IPS-18a (cell line): ENCODE measurements at regions not wholly inside any gene's neighbourhood (a gene's known extent, or its start where the extent isn't known, plus 50 kb on each side); places are given as distances from the start of the nearest gene placed in this dataset.
A peak's percentile ranks its signal among the peaks of the same experiment; 100 is the strongest.

Source experiments
- H3K27ac ChIP-seq: one replicate; pipeline ENCODE4 v1.5.1; 2013; ENCODE audit warnings: low read length
- H3K27me3 ChIP-seq: one replicate; pipeline ENCODE4 v1.6.1; 2013; ENCODE audit warnings: mild to moderate bottlenecking, low read length; ENCODE audit not compliant: control insufficient read depth, insufficient read depth
- H3K36me3 ChIP-seq: one replicate; pipeline ENCODE4 v1.6.1; 2013; ENCODE audit warnings: low read depth, low read length; ENCODE audit not compliant: control insufficient read depth
- H3K4me1 ChIP-seq: one replicate; pipeline ENCODE4 v1.6.1; 2013; ENCODE audit warnings: low read depth, low read length; ENCODE audit not compliant: control insufficient read depth
- H3K4me3 ChIP-seq: one replicate; pipeline ENCODE4 v1.5.1; 2013; ENCODE audit warnings: low read length
- H3K9ac ChIP-seq: one replicate; pipeline ENCODE4 v1.6.1; 2013; ENCODE audit warnings: mild to moderate bottlenecking, low read length, moderate library complexity
- H3K9me3 ChIP-seq: one replicate; pipeline ENCODE4 v1.6.1; 2013; ENCODE audit warnings: low read depth, low read length; ENCODE audit not compliant: control insufficient read depth

GRCh38 chr2:7419814-7420311, 502.7 kb downstream of the RNF144A start:
- no peaks in the 10 kb centered on the region for H3K9me3 ChIP-seq
- H3K4me3 ChIP-seq: no peak overlapping the region
- no peaks in the 10 kb centered on the region for H3K27me3 ChIP-seq
- no peak overlapping the region for H3K9ac ChIP-seq
- no peaks in the 10 kb centered on the region for H3K36me3 ChIP-seq
- H3K4me1 ChIP-seq: no peaks in the 10 kb centered on the region
- no peak overlapping the region for H3K27ac ChIP-seq

GRCh38 chr2:7420530-7420929, 503.3 kb downstream of the RNF144A start:
- Histone ChIP-seq H3K4me3 (no peak overlapping the region), H3K27me3 (no peaks in the 10 kb centered on the region), H3K27ac (no peak overlapping the region), H3K36me3 (no peaks in the 10 kb centered on the region), H3K9ac (no peak overlapping the region), H3K4me1 (no peaks in the 10 kb centered on the region), H3K9me3 (no peaks in the 10 kb centered on the region)

- no peaks in the 10 kb centered on the region for H3K9me3 ChIP-seq
- no peak overlapping the region for H3K9ac ChIP-seq
- no peak overlapping the region for H3K4me3 ChIP-seq
- H3K4me1 ChIP-seq: peaks cover 9% of the 10 kb centered on the region
- H3K27ac ChIP-seq: no peak overlapping the region
- no peaks in the 10 kb centered on the region for H3K36me3 ChIP-seq
- H3K27me3 ChIP-seq: no peaks in the 10 kb centered on the region
Measured at GRCh38 chr2:7424481-7424880, 507.3 kb downstream of the RNF144A start.

DNA sequence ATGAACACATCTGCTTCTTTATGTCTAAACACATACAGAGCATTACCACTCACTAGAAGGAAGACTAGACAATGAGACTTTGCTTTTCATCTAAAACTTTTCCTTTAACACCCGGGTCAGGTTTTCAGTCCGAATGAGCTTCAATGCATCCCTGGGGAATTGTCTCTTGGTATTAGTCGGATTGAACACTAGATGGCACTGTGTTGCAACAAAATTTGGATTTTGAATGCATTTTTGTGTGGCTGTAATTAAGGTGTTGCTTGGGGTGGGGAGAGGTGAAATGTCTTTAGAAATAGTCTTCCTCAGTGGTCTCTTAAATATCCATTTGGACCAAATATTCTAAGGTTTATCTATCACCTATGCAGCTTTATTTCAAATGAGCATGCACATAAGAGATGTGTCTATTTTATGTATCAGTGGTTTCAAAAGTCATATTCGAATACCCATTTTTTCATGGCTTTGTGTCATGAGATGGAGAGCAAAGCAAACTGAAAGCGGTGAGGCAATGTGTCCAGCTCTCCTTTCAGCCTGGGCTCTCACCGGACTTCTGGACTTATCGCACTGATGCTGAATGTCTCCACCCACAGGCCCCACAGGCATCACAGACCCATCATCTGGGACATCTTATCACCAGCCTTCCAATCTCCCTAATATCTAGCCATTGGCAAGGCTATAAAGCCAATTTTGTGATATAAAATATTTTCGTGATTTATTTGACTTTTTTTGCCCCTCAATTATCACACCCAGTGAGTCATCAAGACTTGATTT, 510.3 kb downstream of the RNF144A start:
- Histone ChIP-seq H3K27me3 (no peaks in the 10 kb centered on the region), H3K4me1 (peaks cover 25% of the 10 kb centered on the region), H3K36me3 (no peaks in the 10 kb centered on the region), H3K4me3 (no peak overlapping the region), H3K27ac (no peak overlapping the region), H3K9ac (no peak overlapping the region), H3K9me3 (no peaks in the 10 kb centered on the region)

DNA sequence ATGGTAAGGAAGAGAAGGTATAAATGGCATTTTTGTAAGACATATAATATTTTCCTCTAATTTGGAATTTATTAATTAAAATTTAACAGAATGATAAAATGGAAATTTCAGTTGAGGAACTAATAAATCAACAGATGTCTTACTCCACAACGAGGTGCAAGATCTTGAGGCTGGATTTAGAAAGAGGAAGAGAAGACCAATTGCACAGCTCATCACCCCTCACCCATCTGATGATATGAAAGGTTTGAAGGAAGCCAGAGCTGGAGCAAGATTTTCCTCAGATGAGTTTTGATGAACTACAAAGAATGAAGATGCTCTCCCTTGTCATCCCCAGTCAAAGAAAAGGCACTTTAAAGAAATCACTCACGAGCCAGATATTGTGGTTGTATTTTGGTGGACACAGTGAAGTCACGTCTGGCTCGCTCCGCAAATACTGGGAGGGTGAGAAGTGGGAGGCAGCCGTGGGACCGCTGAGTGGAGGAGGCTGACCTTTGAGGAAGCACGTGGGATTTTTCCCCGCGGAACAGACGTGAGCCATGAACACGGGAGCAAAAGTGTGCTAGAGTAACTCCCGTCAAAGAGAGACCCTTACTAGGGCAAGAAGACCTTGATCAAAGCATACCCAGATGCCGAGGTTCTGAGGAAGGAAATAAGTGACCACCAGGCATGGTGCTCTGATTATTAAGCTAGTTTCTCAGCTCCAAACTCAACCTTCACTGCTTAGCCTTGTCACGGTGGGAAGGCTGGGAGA, 511.4 kb downstream of the RNF144A start:
- no peaks in the 10 kb centered on the region for H3K9me3 ChIP-seq
- no peak overlapping the region for H3K9ac ChIP-seq
- no peaks in the 10 kb centered on the region for H3K36me3 ChIP-seq
- no peak overlapping the region for H3K27ac ChIP-seq
- H3K27me3 ChIP-seq: no peaks in the 10 kb centered on the region
- peaks cover 25% of the 10 kb centered on the region for H3K4me1 ChIP-seq
- no peak overlapping the region for H3K4me3 ChIP-seq

- Histone ChIP-seq H3K9me3 (no peaks in the 10 kb centered on the region), H3K4me1 (peaks cover 25% of the 10 kb centered on the region), H3K9ac (no peak overlapping the region), H3K27ac (no peak overlapping the region), H3K27me3 (no peaks in the 10 kb centered on the region), H3K4me3 (no peak overlapping the region), H3K36me3 (no peaks in the 10 kb centered on the region)
Measured at GRCh38 chr2:7429733-7430132, 512.5 kb downstream of the RNF144A start.

- Histone ChIP-seq H3K9ac (peak overlapping the region; percentile 3), H3K36me3 (no peaks in the 10 kb centered on the region)
Measured at GRCh38 chr2:7430421-7430868, 513.2 kb downstream of the RNF144A start.

DNA sequence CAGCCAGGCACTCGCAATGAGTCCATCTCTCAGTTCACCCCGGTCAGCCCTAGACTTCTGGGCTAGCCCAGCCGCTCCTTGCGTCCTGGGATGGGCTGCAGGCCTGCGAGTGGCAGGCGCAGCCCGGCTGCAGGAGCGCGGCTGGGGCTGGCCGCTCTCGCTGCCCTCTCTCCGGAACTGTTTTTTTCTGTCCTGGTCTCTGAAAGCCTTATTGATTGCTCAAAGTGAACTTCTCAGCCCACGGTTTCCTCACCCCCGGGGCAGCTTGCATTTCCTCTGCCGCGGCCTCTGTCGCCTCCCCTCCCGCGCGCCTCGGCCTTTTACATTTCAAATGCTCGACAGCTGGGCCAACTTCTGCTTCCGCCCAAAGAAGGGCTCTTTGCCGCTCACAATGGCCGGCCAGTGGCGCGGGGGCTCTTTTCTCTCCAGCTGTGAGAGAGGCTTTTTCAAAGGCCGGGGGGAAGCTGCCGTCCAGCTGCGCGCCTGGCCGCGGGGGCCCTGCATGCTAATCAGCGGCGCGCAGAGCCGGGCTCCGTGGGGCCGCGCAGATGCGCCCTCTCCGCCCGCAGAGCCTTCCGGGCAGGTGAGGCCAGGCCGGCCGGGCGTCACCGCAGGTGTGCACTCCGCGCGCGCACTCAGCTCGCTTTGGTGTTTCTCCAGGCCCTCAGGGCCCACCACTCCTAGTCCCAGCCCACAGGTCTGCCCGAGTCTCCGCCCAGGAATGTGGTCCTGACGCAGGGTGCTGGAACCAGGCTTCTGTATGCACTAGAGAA, 513.8 kb downstream of the RNF144A start:
- Histone ChIP-seq H3K9ac (peak overlapping the region; percentile 13), H3K4me3 (peak overlapping the region; percentile 39), H3K4me1 (peaks cover 25% of the 10 kb centered on the region), H3K27me3 (no peaks in the 10 kb centered on the region), H3K9me3 (no peaks in the 10 kb centered on the region), H3K36me3 (no peaks in the 10 kb centered on the region), H3K27ac (peak overlapping the region; percentile 38)

More at GRCh38 chr2:7430421-7430868, 513.2 kb downstream of the RNF144A start:
- H3K4me1 ChIP-seq: peaks cover 25% of the 10 kb centered on the region
- H3K9me3 ChIP-seq: no peaks in the 10 kb centered on the region
- peak overlapping the region; percentile 39 for H3K4me3 ChIP-seq
- peak overlapping the region; percentile 38 for H3K27ac ChIP-seq
- no peaks in the 10 kb centered on the region for H3K27me3 ChIP-seq

DNA sequence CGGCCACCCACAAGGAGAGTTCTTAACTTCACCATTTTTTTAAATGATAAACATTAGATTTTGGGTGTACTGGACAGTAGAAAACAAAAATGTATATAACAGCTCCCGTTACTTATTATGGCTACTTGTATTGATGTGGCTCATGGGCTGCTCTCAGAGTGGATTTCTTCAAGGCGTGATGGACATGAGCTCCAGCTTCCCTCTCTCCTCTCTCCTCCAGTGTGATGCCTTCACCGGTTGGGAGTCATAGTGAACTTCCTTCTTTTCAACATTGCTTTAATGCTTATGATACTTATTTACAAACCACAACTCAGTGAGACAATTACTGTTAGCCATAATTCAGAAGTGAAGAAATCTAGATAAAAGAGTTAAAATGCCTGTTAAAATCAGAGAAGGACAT, 515.2 kb downstream of the RNF144A start:
- Histone ChIP-seq H3K4me1 (peaks cover 25% of the 10 kb centered on the region), H3K9me3 (no peaks in the 10 kb centered on the region), H3K36me3 (no peaks in the 10 kb centered on the region), H3K9ac (no peak overlapping the region), H3K27me3 (no peaks in the 10 kb centered on the region), H3K27ac (no peak overlapping the region), H3K4me3 (no peak overlapping the region)

DNA sequence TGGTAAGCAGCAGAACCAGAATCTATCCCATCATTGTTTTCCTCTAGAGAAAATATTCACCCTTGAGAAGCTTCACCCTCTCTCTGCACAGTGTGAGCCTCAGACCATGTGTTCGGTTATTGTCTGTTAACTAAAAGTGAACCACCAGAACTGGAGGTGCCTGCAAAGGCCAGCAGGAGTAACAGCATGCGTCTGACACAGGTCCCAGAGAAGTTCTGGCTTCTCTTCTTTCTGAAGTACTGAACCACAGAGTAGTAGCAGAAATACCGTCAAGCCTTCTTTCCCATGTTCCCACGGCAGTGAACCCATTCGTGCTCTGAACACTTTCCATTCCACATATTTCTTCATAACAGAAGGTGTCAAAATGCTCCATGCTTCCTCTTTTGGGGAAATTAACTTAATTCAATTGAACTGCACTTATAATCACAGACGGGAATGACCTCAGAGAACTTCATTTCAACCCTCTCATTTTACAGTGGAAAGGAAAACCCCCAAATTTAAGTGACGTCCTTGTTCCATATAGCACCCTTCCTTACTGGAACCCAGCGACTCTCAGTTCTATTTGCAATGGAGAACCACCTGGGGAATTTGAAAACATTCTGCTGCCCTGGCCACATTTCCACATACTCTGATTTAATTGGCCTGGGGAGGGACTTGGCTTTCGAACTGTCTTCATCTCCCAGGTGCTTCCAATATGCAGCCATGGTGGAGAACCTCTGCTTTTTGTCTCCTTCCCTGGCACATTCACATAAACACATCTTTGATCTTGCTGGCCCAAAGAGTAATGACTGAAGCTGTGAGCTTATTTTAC, 519.1 kb downstream of the RNF144A start:
- Histone ChIP-seq H3K4me3 (no peak overlapping the region), H3K36me3 (no peaks in the 10 kb centered on the region), H3K27me3 (no peaks in the 10 kb centered on the region), H3K4me1 (peaks cover 4% of the 10 kb centered on the region), H3K27ac (no peak overlapping the region), H3K9ac (no peak overlapping the region), H3K9me3 (no peaks in the 10 kb centered on the region)
